Retinal pigment epithelial cell (primary cell): ENCODE measurements at regions not wholly inside any gene's neighbourhood (a gene's known extent, or its start where the extent isn't known, plus 50 kb on each side); places are given as distances from the start of the nearest gene placed in this dataset.

Source experiments
- DNase-seq: peaks from one replicate; pipeline ENCODE4 v3.0.0-alpha.2; 2010; ENCODE audit warnings: low read depth
- H3K4me3 ChIP-seq: 2 replicates; pipeline ENCODE4 v1.5.1; 2011; ENCODE audit warnings: mild to moderate bottlenecking, low read length, control low read depth, moderate library complexity
- TF ChIP-seq, protein P1 (sequence below): conservative IDR thresholded peaks from 2 replicates; pipeline ENCODE4 v1.5.1; 2011; ENCODE audit warnings: low read depth, low read length, control low read depth, inconsistent platforms

DNA sequence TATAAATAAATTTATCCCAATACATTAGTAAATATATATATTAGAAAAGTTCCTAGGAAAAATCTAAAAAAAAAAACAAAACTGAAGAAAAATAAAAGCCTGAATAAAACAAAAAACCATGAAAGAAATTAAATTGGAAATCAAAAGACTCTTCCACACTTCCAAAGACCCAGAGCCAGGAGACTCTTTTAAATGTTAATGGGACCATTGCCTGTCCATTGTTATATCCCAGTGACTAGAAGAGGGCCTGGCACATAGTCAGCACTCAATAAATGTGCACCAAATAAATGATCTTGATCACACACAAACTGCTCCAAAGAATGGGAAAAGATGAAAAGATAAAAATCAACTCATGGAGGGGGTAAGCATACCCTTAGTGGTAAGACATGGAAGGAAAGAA is 51.3 kb upstream of the CLDN18 start:
- no peak for DNase-seq
- TF ChIP-seq, protein P1, sequence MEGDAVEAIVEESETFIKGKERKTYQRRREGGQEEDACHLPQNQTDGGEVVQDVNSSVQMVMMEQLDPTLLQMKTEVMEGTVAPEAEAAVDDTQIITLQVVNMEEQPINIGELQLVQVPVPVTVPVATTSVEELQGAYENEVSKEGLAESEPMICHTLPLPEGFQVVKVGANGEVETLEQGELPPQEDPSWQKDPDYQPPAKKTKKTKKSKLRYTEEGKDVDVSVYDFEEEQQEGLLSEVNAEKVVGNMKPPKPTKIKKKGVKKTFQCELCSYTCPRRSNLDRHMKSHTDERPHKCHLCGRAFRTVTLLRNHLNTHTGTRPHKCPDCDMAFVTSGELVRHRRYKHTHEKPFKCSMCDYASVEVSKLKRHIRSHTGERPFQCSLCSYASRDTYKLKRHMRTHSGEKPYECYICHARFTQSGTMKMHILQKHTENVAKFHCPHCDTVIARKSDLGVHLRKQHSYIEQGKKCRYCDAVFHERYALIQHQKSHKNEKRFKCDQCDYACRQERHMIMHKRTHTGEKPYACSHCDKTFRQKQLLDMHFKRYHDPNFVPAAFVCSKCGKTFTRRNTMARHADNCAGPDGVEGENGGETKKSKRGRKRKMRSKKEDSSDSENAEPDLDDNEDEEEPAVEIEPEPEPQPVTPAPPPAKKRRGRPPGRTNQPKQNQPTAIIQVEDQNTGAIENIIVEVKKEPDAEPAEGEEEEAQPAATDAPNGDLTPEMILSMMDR = no peak
- H3K4me3 ChIP-seq = no peak overlapping the region
